Prostate gland (tissue), 1 donor: ENCODE measurements at regions not wholly inside any gene's neighbourhood (a gene's known extent, or its start where the extent isn't known, plus 50 kb on each side); places are given as distances from the start of the nearest gene placed in this dataset.

Source experiments
- POLR2A ChIP-seq: fragments of 450-650 bp; IDR thresholded peaks from one replicate; pipeline ENCODE4 v1.6.1; 2016; ENCODE audit warnings: antibody characterized with exemption, mild to moderate bottlenecking
- POLR2AphosphoS5 ChIP-seq: sonication (generic); formaldehyde crosslinking; IDR thresholded peaks from one replicate; pipeline ENCODE4 v1.6.1; 2017; ENCODE audit warnings: antibody characterized with exemption

DNA sequence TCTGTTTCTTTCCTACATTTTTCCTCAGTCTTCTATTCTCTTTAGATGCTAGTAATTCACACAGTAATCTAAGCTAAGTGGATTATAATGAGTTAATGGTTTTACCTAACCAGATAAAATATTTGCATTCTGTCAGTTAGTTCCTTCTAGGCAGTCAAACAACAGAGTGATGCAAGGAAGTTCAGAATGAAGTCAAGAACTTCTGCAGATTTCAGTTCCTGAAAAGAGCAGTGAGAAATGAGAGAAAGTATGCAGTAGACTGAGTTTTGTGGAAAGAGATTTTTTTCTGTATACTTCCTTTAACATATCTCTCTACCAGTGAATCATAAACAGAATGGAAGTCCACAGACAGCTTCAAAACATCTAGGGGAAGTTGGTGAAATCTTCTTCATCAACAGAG is 774.0 kb upstream of the POU3F4 start:
- TF ChIP-seq POLR2A (no peak), POLR2AphosphoS5 (no peak)
